HG03575 (cell line): ENCODE measurements at regions not wholly inside any gene's neighbourhood (a gene's known extent, or its start where the extent isn't known, plus 50 kb on each side); places are given as distances from the start of the nearest gene placed in this dataset.

ENCODE experiments used
- ATAC-seq: cut with Tn5 transposase; IDR thresholded peaks from one replicate; pipeline ENCODE4 v1.9.1; 2021; ENCODE audit not compliant: unreplicated experiment, insufficient number of reproducible peaks, low FRiP score; ENCODE audit errors: extremely low read depth

DNA sequence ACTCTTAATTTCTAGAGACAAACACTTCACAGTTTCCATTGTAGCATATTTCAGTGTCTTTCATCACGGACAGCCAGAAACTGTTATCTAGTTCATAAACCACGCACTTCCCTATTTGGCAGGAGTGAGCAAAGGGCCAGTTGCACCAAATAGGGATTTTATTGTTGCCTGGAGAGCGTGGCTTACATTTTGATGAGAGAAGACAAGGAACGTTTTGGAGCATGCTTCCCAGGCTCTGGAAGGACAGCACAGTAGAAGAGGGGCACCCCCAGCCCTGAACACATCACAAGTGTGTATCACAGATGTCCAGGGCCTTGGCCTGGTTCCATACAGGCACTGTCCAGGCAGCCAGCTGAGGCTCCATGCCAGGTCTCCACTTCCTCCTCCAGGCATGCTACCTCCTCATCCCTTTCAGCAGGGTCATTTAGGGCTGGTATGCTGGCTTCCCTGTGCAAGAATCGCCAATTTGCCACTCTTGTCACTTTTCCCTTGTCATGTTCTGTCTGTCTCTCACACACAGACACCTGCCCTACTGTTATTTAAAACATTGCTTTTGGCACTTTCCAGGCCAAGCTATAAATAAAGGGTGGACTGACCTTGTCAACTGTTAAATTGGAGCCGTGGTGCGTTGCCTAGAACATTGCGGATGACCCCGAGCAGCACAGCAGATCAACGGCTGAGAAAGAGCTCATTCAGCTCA lies 235.0 kb upstream of the GMDS start:
- no peak for ATAC-seq

DNA sequence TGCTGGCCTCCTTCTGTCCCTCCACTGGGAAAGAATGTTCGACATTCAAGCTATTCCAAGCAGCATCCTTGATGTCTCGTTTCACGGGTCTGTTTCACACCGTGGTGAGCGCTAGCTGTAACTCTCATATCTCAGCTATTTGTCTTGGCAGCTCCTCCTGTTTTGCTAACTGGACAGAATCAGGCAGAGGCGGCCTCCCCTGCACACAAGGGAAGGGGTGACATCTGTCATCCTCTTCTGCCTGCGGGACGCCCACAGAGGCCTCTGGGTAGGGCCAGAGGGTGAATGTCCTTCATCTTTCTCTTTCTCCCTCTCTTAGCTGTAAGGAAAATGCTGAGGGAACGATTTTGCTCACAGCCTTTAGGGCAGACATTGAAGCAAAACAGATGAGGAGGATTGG lies 232.8 kb upstream of the GMDS start:
- no peak for ATAC-seq

DNA sequence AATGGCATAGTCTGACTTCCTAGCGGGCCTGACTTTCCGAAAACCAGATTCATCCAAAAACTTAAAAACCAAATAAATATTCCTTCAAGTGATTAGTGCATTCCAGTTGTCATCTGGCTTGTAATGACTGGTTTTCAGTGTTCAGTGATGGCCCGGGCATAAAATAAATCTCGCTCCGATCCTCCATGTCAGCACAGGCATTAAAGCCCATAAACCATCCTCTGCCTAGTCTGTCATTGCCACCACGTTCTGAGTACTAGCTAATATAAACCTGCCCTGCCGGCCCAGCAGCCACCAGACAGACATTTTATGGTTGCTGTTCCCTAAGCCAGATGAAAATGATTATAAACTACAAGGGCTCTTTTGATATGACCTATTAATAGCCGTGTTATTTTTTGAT lies 232.3 kb upstream of the GMDS start:
- no peak for ATAC-seq

DNA sequence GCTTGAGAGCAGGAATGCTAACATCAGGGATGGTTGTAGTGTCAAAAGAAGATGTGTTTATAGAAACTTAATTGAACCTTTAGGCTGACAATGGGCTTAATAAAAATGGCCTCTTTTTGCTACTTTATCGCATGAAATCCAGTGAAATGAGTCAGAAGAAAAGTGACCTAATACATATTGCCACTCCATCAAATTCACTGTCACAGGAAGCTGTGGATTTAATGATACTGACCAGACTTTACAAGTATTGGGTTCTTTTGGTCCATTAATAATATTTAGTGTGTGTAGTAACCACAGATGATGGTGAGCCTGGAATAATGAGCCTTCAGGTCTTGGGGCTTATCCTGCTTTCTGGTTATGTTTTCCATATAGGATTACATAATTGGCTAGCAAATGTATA lies 231.8 kb upstream of the GMDS start:
- no peak for ATAC-seq

DNA sequence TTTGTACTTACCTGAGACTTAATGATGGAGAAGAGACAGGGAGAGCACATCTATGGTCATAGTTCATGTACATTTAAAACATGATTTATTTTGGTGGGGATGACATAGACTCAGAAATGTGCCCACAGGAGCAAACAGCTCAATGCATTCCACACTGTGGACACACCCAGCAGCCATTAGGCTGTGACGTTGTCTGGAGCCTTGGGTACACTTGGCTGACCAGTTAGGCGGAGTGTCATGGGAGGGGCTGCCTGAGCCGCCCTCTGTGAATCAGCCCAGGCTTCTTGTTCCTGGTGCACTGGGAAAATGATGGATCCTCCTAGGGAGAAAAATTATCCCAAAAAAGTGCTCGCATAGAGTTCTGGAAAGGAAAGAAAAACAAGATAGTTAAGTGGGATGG lies 231.0 kb upstream of the GMDS start:
- no peak for ATAC-seq

DNA sequence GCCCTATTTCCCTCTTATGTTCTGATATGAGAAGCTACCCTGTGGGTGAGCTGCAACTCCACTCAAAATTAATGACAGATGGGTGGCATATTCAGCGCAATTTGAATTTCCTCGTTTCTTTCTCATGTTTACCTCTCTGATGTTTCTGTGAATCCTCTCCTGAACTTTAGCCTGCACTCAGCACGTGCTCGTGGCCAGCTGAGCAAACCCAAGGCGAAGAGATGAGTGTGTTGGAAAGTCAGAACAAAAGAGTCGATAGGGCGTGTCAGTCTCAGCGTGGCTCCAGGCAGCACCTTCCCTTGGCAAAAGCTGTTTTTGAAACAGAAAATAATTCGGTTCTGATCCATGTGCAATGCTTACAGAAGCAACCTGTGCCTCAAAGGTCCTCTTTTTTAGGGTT lies 226.1 kb upstream of the GMDS start:
- no peak for ATAC-seq

DNA sequence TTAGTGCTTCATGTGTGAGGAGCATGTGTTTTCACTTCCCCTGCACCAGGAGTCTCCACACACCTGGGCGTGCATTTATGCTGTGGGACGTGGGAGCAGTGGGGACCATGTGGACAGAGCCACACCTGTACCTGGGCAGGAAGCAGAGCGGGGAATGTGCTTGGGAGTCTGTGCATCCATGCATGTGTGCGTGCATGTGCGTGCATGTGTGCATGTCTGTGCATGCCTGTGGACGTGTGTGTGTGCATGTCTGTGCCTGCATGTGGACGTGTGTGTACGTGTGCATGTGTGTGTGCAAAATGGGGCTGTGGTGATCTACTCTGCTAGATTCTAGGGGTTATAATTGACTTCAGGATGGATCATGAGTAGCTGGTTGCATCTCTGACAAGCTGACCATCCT lies 224.0 kb upstream of the GMDS start:
- no peak for ATAC-seq

DNA sequence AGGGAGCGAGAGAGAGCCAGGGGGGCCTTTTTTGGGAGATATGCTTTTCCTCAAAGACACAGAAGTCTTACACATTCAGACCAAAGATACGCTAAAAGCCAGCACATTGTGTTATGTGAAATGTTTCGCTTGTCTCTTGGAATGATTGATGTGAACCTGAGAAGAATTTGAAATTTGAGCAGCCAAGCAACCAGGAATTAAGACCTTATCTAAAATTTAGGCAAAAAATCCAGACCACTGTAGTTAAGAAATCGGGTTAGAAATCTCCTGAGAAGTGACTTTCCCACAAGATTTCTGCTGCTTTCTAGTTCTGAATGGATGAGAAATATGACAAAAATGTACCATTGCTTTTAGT lies 223.2 kb upstream of the GMDS start:
- ATAC-seq: no peak

DNA sequence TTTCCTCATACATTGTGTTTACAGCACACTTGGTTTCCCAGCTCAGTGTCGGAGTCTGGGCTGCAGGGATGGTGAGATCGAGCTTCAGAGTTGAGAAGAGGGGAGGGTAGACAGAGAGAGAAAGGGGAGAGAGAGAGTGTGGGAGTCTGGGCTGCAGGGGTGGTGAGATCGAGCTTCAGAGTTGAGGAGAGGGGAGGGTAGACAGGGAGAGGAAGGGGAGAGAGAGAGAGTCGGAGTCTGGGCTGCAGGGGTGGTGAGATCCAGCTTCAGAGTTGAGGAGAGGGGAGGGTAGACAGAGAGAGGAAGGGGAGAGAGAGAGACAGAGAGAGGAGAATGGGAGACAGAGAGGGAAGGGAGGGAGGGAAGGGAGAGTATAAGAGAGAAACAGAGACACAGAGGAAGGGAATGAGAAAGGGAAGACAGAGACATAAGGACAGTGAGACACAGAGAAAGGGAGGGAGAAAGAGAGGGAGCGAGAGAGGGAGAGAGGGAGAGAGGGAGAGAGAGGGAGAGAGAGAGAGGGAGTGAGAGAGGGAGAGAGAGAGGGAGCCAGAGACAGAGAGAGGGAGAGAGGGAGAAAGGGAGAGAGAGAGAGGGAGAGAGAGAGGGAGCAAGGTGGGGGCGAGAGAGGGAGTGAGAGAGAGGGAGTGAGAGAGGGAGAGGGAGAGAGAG lies 222.7 kb upstream of the GMDS start:
- ATAC-seq: no peak

DNA sequence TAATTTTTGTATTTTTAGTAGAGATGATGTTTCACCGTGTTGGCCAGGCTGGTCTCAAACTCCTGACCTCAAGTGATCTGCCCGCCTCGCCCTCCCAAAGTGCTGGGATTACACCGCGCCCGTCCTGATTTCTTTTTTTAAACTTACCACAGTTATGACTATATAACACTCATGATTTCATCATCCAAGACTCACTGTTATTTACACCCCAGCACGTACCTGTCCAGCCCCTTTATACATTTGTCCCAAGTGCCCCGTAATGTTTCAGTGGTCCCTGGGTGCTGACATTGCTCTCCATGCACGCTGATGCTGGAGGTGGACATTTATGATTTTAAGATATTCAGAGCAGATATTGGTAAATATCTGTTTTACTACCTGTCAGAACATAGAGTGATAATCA lies 219.9 kb upstream of the GMDS start:
- ATAC-seq: no peak

DNA sequence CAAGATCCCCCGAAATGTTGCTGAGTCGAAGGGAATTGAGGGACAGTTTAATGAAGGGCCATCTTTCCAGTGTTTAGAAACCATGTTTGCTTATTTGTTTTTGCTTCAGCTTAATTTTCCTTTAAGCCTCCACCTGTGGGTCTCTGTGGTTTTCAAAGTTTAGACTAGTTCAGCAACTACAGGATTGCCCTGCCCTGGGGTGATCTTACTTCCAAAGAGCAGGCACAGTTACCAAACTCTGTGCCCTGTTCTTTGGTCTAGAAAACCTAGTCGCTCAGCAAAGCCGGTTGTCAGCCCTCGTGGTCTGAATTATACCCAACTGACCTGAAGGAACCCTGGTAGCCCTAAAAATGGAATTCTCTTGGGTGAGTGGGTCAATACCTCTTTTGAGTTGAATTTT lies 219.2 kb upstream of the GMDS start:
- ATAC-seq: no peak

DNA sequence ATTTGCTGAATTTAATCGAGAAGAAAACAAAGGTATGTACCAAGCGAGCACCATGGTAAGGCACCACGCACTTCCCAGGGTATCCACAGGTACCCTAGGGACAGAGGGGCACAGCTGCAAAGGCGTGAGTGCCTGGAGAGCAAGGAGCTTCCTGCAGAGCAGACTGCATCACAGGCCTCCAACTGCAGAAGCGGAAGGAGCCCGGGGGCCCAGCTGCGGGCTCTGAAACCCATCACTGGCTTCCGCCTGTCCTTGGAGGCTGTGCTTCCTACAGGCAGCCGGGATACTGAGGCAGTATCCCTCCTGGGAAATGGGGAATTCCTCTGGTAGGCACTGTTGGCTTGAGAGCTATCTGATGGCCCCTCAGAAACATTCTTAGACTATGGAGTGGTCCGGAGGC lies 217.4 kb upstream of the GMDS start:
- no peak for ATAC-seq

DNA sequence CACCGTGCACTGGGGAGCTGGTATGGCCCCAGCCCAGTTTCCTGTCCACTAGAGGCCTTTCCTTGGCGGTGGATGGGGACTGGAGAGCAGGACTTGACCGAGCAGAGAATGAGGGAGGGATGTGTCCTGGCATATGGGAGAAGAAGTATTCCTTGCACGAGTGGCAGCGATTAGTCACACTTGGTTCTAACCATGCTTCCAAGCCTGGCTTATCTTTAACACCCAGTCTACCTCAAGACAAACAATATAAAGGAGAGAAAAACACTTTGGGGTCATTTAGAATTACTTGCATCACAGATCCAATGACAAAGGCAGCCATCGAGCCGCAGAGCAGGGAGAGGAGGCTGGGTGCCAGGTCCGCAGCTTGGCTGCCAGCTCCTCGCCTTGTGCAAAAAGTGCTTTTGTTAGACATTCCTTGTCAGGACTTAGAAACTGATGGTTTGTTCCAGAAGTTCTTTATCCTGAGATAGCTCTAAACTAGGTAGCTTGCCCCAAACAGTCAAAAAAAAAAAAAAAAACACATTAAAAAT lies 214.9 kb upstream of the GMDS start:
- ATAC-seq: no peak

DNA sequence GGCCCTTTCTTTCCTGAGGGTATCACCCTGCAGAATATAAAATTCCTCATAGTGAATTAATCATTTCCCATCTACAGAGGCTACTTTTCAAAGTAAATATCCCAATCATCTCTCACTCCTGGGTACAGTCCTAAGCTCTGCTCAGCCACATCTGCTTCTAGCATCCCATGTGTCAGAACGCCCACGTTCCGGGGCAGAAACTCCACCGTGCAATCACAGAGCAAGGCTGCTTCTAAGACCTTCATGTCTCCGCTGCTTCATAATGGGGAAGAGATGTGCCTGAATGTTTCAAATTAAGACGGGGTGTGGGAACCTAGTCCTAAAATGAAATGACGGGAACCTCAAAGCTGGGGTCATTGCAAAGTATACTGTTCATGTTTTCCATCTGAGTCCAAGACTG lies 208.8 kb upstream of the GMDS start:
- no peak for ATAC-seq

DNA sequence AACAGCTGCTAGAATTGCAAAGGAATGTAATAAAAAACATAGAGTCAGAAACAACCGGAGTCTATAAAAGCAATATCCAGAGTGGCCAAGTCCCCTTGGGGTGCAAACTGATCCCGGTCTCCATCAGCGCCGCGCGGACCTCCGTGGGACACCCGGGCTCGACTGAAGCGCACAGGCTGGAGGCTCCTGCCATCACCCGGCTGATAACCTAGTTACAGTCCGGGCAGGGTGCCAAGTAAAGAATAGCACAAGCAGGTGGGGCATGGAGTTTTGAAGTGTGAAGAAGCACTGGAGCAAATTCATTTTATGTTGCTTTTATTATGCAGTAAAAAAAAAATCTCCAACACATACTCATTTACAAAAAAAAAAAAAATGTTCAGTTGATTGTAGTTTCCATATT lies 205.1 kb upstream of the GMDS start:
- ATAC-seq: no peak

DNA sequence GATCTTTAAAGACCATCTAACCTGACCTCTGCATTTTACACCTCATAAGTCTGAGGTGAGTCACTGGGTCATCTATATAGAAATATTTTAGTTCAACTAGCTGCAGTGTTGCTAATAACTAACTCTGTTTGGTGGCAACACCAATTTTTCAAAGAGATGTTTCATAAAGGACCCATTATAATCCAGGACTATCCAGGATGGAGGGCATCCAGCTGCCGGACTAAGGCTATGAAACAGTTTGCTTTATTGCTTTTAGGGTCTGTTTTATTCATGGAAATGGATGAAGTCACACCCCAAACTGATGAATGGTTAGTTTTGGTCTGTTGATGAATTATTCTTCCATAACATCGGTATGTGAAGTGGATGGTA lies 204.2 kb upstream of the GMDS start:
- no peak for ATAC-seq

DNA sequence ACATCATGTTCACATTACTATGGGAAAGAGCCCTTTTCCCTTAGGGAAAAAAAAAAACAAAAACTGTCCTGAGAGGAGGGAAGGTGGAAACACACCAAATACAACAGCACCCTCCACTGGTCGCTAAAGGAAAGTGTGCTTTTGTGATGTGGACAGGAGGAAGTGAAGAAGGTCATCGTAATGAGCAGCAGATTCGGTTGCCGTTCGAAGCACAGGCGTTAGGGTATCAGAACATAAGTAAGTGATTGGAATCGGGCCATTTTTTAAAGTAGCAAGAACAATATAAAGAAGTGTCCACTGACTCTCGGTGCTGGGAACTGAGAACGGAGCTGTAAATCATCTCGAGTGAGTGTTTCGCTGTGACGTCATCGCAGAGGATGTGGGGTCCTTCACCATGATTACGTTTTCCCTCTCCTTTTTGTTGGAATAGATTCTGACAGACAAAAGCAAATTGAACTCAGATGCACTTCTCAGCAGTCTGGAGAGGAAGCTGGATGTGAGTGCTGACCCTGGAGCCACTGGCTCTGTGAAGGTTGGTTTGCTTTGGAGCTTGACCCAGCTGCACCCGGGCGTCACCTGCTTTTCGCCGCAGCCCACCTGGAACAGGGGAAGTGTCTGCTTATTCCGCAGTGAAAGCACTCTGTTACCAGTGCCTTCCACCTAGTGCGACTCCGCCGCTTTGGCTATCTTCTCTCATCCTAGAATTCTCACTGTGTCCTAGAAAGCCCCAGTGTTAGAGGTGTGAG lies 203.6 kb upstream of the GMDS start:
- no peak for ATAC-seq

DNA sequence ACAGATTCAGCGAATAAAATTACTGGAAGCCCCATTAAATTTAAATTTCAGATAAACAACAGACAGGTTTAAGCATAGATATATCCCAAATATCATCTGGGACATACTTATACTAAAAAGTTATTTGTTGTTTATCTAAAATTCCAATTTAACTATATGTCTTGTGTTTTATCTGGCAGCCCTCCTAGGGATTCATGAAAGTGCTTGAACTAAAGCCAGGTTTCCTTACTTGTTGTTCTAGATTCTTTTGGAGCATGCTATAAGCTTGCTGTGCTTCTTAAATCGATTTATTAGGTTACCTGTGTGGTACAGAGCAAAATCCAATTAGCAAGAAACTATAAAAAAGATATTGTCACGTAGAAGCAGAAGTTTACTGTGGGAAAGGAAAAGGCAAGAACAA lies 202.5 kb upstream of the GMDS start:
- ATAC-seq: no peak

DNA sequence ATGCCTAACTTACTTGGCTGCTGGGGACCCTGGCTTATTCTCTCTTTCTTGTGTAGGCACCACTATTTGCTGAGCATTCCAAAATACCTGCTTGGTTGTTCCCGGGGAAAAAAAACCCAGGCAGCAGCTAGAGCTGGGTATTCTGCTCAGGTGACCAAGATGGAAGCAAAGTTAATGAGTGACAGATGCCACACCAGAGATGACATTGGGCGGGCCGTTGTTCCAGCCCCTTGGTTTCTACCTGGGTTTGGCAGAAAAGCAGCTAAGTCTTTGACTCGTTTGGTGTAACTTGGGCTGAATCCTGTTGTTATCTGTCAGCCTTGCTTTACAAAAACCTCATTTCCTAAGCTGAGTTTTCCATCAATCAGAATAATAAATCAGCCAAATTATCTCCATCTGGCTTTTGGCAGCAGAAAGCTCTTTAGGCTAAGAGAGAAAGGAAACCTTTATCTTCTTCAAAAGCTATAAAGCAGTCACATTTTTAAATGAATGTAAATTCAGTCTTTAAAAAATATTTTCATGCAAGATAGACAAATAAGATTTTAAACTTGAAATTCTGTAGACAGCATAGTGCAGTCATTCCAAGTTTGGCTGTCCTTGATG lies 202.0 kb upstream of the GMDS start:
- ATAC-seq: no peak
